ENCODE measurements at regions not wholly inside any gene's neighbourhood (a gene's known extent, or its start where the extent isn't known, plus 50 kb on each side); places are given as distances from the start of the nearest gene placed in this dataset.

DNA sequence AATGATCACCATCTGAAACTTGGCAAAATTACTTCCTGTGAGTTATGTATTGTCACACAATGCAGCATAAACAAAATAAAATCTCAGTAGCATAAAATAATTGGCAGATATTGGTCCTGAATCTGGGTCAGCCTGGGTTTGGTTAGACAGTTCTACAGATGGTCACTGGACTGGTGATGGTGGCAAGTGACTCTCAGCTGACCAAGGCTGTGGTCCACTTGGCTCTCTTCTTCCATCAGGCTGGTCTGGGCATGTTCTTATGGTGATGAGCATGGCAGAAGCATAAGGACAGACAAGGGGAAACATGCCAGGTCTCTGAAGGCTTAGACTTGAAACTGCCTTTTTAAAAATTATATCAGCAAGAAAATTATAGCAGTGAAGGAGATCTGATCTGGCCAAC is 1205.0 kb upstream of the EPHA6 start:
- TF ChIP-seq EZH2 (IDR thresholded peaks at IDR 0.05) (no peak), POLR2AphosphoS5 (IDR thresholded peaks at IDR 0.05; ENCODE audit: borderline replicate concordance, low read depth, low read length) (no peak)

All from SK-N-MC (cell line).